H1 (cell line): ENCODE measurements at regions not wholly inside any gene's neighbourhood (a gene's known extent, or its start where the extent isn't known, plus 50 kb on each side); places are given as distances from the start of the nearest gene placed in this dataset.

Experiments
- CTCF ChIP-seq, 3 experiments: IDR thresholded peaks; 1 replicate in 2 of 3; 2 replicates in 1 of 3; pipeline versions ENCODE4 v1.5.1 to v1.6.1; 2011; ENCODE audit warnings: low read length in 3 of 3, mild to moderate bottlenecking in 3 of 3, inconsistent platforms in 2 of 3, low read depth in 1 of 3, moderate library complexity in 1 of 3; ENCODE audit not compliant: insufficient read depth in 1 of 3; ENCODE audit errors: control extremely low read depth in 1 of 3
- MAX ChIP-seq: IDR thresholded peaks from 2 replicates; pipeline ENCODE4 v1.6.1; 2012; ENCODE audit warnings: inconsistent platforms

GRCh38 chr4:28827866-28828265 lies 1892.3 kb upstream of the PCDH7 start:
- no peak for TF ChIP-seq CTCF (IDR thresholded peaks at IDR 0.05; ENCODE audit: control extremely low read depth in 1 of 3, insufficient read depth in 1 of 3, low read depth in 1 of 3, low read length in 3 of 3)
- TF ChIP-seq MAX: no peak
